ENCODE measurements at regions not wholly inside any gene's neighbourhood (a gene's known extent, or its start where the extent isn't known, plus 50 kb on each side); places are given as distances from the start of the nearest gene placed in this dataset.
A peak's percentile ranks its signal among the peaks of the same experiment; 100 is the strongest.

DNA sequence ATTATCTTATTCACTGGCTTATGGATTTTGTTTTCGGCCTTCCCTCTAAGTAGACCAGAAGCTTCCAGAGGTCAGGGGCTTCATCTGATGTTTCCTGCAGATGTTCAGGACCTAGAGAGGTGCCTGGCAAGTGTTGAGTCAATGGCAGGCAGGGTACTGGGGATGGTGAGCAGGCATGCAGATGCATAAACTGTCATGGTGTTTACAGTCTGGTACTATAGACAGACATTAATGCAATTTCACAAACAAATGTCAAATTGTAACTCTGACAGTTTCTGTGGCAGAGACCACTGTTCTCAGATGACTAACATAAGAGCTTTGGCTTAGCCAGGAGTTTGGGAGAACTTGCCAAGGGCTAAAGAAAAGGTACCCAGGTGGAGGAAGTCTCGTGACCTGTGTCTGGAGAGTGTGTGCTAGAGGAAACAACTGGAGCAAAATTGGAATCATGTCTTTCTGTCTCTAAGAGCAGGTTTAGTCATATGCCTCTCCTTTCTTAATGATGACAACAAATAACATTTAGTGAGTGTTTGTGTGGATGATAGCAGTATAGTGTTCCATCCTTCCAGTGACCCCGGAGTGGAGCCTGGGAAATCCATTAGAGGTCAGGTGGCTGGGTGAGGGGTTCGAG is 53.7 kb upstream of the TRAK1 start:
- H3K36me3 Mint-ChIP-seq: peaks cover 5% of the 10 kb centered on the region
- H3K9me3 Mint-ChIP-seq: no peaks in the 10 kb centered on the region
- no peak overlapping the region for H3K4me3 Mint-ChIP-seq
- H3K4me1 Mint-ChIP-seq: peaks cover 14% of the 10 kb centered on the region
- no peak overlapping the region for H3K27ac Mint-ChIP-seq
- no peaks in the 10 kb centered on the region for H3K27me3 Mint-ChIP-seq

DNA sequence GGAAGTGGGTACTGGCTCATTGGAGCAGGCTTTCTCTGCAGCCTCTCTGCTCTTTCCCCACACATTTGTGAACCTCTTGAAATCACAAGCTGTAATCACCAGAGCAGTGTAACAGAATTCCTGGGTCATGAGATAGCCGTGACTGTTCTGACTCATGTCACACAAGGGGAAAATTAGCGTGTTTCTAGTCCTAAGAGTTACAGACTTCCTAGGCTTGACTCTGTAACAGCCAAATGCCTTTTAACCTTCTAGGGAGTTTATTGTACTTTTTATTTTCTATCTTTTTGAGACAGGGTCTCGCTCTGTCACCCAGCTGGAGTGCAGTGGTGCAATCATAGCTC is 54.7 kb upstream of the TRAK1 start:
- Mint-ChIP-seq H3K4me1 (peaks cover 14% of the 10 kb centered on the region), H3K27ac (peak overlapping the region; percentile 52), H3K27me3 (no peaks in the 10 kb centered on the region), H3K9me3 (no peaks in the 10 kb centered on the region), H3K36me3 (peaks cover 5% of the 10 kb centered on the region), H3K4me3 (no peak overlapping the region)

DNA sequence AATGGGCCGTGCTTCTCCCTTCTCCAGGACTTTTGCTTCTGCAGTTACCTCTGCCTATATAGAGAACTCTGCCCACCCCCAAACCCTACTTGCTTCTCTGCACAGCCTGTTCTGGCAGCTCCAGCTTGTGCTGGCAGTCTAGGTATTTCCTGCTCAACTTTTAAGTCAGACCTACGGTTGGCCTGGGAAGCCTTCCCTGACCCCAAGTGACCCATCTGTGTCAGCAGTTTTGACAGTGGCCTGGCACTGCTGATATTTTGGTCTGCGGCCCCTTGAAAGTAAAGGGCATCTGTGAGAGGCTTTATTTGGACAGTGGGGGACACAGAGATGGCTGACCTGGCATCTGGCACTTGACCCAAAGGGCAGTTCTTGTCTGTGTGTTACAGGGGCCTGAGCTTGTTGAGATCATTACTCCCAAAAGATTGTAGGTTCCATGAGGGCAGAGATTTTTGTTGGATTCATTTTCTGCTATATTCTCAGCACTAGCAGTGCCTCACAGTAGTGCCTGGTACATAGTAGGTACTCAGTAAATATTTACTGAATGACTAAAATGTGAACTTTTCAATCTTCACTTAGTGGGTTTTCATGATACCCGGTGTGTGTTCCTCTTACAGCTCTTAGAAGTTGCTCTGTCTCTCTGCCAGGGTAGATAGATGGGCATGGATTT is 55.2 kb upstream of the TRAK1 start:
- Mint-ChIP-seq H3K4me3 (no peak overlapping the region), H3K27ac (peak overlapping the region; percentile 52), H3K36me3 (peaks cover 5% of the 10 kb centered on the region), H3K9me3 (no peaks in the 10 kb centered on the region), H3K27me3 (no peaks in the 10 kb centered on the region), H3K4me1 (peaks cover 14% of the 10 kb centered on the region)

DNA sequence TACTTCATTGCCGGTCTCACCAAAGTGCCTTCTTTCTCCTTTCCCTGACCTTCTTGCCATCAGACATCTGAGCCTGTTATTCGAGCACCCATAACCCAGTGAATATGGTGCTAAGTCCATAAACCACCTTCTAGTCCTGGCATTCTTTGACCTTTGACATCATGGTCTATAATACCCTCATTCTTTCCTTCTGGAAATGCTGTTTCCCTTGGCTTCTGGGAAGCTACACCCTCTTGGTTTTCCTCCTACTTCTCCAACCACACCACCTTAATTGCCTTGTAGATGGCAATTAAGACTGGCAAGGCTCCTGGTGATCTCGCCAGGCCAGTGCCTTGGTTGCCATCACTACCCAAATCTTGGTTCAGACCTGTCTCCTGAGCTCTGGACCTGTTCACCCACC is 56.1 kb upstream of the TRAK1 start:
- no peaks in the 10 kb centered on the region for H3K9me3 Mint-ChIP-seq
- H3K36me3 Mint-ChIP-seq: peaks cover 5% of the 10 kb centered on the region
- H3K27ac Mint-ChIP-seq: no peak overlapping the region
- no peaks in the 10 kb centered on the region for H3K27me3 Mint-ChIP-seq
- H3K4me3 Mint-ChIP-seq: no peak overlapping the region
- peaks cover 17% of the 10 kb centered on the region for H3K4me1 Mint-ChIP-seq

DNA sequence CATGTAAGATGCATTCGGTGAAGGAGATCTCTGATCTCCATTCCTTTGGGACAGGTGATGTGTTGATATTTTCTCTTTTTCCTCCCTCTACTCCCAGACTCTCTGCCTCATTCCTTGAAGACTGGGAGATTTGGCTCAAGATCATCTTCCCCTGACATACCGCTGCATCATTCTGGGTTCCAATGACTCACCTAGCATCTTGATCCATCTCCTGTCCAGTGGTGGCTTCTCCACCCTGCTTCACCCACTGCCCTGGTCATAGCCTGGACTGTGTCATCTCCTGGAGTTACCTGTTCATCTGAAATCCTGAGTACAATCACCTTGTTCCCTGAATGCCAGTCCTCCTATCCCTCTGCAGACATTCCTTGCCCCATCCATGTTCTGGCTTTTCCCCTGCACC is 57.4 kb upstream of the TRAK1 start:
- Mint-ChIP-seq H3K4me1 (peaks cover 20% of the 10 kb centered on the region), H3K9me3 (peaks cover under 1% of the 10 kb centered on the region), H3K4me3 (no peak overlapping the region), H3K36me3 (peaks cover 7% of the 10 kb centered on the region), H3K27ac (no peak overlapping the region), H3K27me3 (no peaks in the 10 kb centered on the region)

DNA sequence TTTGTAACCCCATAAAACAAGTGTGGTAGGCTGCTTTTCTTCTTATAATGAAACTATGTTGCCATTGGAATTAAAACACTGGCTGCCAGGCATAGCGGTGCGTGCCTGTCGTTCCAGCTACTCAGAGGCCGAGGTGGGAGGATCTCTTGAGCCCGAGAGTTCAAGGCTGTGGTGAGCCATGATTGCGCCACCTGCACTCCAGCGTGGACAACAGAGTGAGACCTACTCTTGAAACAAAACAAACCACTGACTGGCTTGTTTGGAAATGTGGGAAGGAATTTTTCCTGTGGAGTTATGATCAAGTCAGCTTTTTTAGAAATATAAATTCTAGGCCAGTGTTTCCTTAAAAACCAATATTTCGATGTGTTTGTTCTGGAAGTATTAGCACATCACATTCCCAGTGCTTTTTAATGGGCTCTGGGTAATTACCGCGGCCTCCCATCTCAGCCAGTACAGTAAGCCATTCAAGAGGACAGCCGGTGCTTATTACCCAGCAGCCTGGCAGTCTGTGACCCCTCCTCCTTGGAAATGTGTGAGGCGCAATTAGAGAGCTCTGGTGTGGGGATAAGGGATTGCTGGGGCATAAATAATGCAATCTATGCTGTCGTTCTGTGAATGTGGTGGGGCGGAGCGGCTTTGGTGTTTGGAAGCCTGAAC is 58.3 kb upstream of the TRAK1 start:
- Mint-ChIP-seq H3K27me3 (no peaks in the 10 kb centered on the region), H3K4me1 (peaks cover 27% of the 10 kb centered on the region), H3K9me3 (peaks cover 8% of the 10 kb centered on the region), H3K27ac (no peak overlapping the region), H3K4me3 (no peak overlapping the region), H3K36me3 (peaks cover 13% of the 10 kb centered on the region)

DNA sequence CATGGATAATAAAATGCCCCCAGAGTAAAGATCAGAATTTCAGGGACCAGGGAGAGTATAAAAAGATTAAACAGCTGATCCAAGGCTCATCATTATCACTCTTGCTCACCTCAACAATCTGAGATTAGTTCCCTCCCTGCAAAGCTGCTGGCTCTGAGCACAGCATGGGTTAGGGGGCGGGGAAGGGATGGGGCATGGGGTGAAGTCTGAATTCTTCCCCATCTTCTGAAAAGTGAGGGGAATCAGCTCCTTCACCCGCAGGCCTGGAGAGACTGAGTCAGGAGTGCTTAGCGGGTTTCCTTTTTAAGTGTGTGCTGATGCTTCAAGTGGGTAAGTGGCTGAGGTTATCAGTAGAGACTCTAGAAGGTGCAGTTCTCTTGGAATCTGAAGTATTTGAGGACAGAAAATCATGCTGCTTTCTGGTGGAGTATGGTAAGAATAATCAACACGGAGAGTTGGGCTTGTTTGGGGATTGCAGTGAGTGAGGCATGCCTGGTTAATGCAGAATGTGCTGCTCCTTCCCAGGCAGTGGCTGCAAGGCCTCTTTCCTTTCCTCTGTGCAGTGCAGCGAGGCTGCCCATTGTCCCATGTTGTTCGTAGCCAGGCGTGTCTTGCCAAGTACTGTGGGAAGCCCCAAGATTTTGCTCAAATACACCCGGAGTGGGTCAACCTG is 59.2 kb upstream of the TRAK1 start:
- Mint-ChIP-seq H3K4me1 (peaks cover 22% of the 10 kb centered on the region), H3K27me3 (no peaks in the 10 kb centered on the region), H3K27ac (no peak overlapping the region), H3K4me3 (no peak overlapping the region), H3K36me3 (peaks cover 13% of the 10 kb centered on the region), H3K9me3 (peaks cover 8% of the 10 kb centered on the region)

DNA sequence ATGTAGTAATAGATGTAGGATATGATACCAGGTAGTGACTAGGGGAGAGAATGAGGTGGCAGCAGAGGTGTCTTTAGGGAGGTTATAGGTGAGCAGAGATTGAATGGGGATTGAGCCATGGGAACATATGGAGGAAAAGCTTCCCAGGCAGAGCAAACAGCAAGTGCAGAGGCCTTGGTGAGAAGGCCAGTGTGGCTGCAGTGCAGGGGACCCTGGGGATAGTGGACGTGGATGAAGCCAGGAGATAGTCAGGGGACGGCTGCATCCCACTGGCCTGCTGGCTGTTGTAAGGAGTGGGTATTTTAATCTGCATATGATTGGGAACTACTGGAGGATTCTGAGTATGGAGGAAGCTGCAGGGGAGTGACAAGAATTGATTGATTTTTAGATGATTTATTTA is 62.7 kb upstream of the TRAK1 start:
- Mint-ChIP-seq H3K4me3 (no peak overlapping the region), H3K9me3 (peaks cover 8% of the 10 kb centered on the region), H3K27ac (no peak overlapping the region), H3K27me3 (no peaks in the 10 kb centered on the region), H3K4me1 (peaks cover 41% of the 10 kb centered on the region), H3K36me3 (peaks cover 8% of the 10 kb centered on the region)

DNA sequence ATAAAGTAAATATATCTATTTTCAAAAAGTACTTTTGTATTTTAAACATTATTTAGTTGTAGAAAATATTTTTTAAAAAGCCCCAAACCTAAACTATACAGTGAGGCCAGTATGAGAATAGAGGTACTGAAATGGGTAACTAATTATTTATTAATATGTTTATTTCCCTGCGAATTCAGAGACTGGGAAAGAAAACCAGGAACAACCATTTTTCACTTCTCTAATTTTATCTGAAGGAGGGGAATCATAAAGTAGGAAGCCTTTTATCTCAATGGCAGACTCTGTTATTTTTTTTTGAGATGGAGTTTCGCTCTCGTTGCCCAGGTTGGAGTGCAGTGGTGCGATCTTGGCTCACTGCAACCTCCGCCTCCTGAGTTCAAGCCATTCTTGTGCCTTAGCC is 63.6 kb upstream of the TRAK1 start:
- Mint-ChIP-seq H3K9me3 (peaks cover 8% of the 10 kb centered on the region), H3K4me1 (peaks cover 48% of the 10 kb centered on the region)

DNA sequence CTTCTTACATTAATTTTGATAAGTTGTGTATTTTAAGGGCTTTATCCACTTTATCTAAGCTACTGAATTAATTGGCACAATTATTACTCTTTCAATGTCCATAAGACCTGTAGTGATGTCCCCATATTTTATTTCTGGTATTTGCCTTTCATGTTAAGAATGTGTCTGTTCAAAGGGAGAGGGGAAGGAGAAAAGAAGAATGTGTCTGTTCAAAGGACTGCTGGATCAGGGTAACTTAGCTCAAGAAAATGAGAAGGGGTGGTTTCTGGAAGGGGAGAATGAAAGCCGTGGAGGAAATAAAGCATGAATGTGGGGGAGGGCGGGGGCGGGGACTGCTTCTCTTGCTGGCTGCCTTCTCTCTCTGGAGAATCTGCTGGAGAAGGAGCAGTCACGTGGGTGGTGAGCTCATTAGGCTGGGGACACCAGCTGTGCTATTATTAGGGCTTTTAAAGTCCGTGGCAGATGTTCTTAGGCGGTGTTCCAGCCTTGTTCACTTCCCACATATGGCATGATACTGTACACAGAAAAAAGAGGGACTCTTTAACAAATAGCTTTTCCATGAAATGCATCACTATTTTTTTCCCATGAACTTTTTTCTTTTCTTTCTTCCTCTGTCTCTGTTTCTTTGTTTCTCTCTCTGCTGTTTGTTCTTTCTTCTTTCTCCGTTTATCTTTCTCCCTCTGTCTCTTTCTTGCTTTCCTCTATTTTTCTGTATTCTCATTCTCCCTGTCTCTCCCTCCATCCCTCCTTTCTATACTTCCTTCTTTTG is 63.7 kb upstream of the ULK4 start:
- peaks cover 64% of the 10 kb centered on the region for H3K4me1 Mint-ChIP-seq
- peak overlapping the region; percentile 34 for H3K4me3 Mint-ChIP-seq
- peaks cover 8% of the 10 kb centered on the region for H3K9me3 Mint-ChIP-seq
- H3K27me3 Mint-ChIP-seq: no peaks in the 10 kb centered on the region
- peak overlapping the region; percentile 59 for H3K27ac Mint-ChIP-seq
- peaks cover 8% of the 10 kb centered on the region for H3K36me3 Mint-ChIP-seq

More for the DNA sequence above, 63.6 kb upstream of the TRAK1 start:
- Mint-ChIP-seq H3K27me3 (no peaks in the 10 kb centered on the region), H3K36me3 (peaks cover 8% of the 10 kb centered on the region), H3K27ac (no peak overlapping the region), H3K4me3 (no peak overlapping the region)

DNA sequence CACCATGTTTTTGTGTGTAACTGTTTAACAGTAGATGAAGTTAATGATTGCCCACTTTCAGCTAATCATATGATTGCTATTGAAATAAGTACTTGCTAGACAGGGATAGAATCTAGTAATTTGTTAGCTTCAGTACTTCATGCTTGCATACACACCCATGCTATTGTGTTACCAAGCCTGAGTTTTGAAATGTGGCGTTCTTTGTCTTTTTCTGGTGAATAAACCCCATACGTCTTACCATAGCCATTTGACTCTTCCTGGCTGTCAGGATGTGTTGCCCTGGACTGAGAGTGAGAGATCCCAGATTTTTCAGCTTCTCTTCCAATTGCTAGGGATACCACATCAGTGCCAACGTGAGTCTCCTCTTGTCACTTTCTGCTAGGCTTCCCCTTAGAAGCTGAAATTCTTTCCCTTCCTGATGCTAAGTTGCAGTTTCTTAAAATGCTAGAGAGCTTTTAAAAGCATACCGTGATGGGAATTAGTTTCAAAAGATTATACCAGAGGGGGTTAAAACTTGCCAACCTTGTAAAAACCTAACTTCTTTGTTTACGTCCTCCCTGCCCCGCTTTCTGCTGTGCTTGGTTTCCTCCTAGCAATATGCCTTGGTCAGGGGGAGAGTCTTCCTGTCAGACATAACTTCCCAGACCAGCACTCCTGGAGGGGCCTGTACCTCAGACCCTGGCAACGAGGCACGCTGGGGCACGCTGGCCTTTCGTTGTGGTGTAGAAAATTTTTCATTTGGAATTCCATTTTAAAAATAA is 62.9 kb upstream of the ULK4 start:
- Mint-ChIP-seq H3K9me3 (peaks cover 8% of the 10 kb centered on the region), H3K36me3 (peaks cover 8% of the 10 kb centered on the region), H3K4me3 (no peak overlapping the region), H3K27me3 (no peaks in the 10 kb centered on the region), H3K4me1 (peaks cover 72% of the 10 kb centered on the region), H3K27ac (no peak overlapping the region)

DNA sequence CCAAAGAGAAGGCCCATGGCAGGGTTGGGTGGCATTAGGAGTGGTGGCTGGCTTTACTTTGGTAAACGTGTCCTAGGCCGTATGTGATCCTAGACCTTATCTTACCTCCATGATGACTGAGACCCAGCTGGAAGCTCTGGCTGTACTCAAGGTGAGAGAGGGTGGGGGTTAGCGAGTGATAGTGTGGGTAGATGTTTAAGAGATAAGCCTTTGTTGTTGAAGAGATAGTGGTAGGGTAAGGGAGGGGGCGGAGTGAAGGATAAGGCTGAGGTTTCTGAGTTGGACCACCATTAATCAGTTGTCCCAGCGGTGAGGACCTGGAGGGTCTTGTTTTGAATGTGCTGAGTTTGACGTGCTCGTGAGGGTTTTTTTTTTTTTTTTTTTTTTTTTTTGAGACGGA is 61.5 kb upstream of the ULK4 start:
- Mint-ChIP-seq H3K4me1 (peaks cover 78% of the 10 kb centered on the region), H3K4me3 (peak overlapping the region; percentile 64), H3K27me3 (no peaks in the 10 kb centered on the region), H3K9me3 (peaks cover 3% of the 10 kb centered on the region), H3K27ac (peak overlapping the region; percentile 74), H3K36me3 (peaks cover 3% of the 10 kb centered on the region)

DNA sequence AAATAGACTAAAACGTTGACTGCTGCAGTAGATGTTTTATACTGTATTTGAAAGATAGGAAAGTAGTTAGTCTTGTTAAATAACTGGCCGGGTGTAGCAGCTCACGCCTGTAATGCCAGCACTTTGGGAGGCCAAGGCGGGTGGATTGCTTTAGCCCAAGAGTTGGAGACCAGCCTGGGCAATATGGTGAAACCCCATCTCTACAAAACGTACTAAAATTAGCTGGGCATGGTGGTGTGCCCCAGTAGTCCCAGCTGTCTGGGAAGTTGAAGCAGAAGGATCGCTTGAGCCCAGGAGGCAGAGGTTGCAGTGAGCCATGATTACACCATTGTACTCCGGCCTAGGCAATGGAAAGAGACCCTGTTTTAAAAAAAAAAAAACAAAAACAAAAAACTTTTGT is 60.5 kb upstream of the ULK4 start:
- Mint-ChIP-seq H3K27me3 (no peaks in the 10 kb centered on the region), H3K9me3 (no peaks in the 10 kb centered on the region), H3K36me3 (no peaks in the 10 kb centered on the region), H3K27ac (no peak overlapping the region), H3K4me3 (no peak overlapping the region), H3K4me1 (peaks cover 77% of the 10 kb centered on the region)

DNA sequence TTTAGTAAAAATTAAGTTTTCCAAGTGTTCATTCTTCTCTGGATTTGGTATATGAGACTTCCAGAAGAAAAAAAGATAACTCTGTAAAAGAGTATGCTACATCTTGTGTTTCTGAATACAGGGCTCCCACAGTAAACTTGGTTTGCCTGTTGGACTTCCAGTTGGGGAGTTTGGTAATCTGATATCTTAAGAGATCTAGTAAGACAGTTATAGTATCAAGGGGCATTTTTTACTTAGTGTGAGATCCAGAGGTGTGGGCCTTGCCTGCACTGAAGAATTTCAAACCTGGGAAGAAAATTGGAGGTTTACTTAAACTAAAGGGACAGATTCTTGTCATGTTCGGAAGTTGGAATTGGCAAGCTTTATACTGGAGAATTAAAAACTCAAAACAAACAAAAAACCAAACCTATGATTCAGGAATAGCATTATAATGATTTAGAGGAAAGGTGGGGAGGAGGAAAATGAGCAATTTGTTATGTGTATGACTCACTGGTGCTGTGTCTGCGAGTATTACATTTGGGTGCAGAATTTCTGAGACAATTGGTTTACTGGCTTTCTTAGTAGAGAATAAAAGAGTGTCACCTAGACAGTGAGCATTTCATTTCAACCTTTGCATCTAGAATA is 58.9 kb upstream of the ULK4 start:
- peaks cover 82% of the 10 kb centered on the region for H3K4me1 Mint-ChIP-seq
- H3K36me3 Mint-ChIP-seq: no peaks in the 10 kb centered on the region
- H3K9me3 Mint-ChIP-seq: no peaks in the 10 kb centered on the region
- peak overlapping the region; percentile 47 for H3K27ac Mint-ChIP-seq
- H3K4me3 Mint-ChIP-seq: no peak overlapping the region
- no peaks in the 10 kb centered on the region for H3K27me3 Mint-ChIP-seq

DNA sequence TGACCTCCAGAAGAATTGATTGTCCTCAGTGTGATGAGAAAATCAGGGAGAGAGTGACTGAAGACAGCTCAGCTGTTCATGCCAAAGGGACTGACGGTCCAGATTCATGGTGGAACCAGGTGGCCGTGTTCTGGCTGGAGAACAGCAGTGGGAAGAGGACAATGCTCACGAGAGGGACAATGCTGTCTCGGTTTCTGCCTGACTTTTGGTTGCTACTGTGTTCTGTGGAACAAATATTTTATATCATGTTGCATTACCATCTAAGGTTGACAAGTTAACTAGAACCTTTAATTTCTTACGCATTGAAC is 58.0 kb upstream of the ULK4 start:
- Mint-ChIP-seq H3K27ac (no peak overlapping the region), H3K27me3 (no peaks in the 10 kb centered on the region), H3K4me3 (no peak overlapping the region), H3K9me3 (no peaks in the 10 kb centered on the region), H3K36me3 (no peaks in the 10 kb centered on the region), H3K4me1 (peaks cover 81% of the 10 kb centered on the region)
